ENCODE measurements at regions not wholly inside any gene's neighbourhood (a gene's known extent, or its start where the extent isn't known, plus 50 kb on each side); places are given as distances from the start of the nearest gene placed in this dataset.

DNA sequence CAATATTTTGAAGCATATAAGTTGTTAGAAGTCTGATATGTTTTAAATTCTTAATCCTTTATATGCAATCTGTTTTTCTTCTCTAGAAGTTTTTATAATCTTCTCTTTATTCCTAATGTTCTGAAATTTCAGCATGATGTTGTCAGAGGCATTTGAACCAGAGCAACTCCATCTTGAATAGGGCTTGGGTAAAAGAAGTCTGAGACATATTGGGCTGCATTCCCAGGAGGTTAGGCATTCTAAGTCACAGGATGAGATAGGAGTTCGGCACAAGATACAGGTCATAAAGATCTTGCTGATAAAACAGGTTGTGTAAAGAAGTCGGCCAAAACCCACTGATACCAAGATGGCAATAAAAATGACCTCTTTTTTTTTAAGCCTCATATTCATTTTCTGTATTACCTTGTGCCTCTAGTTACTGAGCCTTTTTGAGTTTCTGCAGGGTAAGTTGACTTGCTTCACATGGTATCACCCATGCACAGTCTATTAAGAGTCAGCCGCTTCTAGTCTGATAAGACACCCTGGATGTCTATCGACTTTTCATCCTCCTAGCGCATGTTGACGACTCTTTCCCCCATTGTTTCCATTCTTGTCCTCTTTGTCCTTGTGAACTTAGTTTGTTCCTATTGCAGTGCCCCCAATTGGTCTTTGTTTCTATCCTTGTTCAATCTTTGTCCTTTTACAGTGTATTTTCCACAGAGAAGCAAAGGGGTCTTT lies 80.8 kb upstream of the RNU6-1 start:
- TF ChIP-seq, protein P1, sequence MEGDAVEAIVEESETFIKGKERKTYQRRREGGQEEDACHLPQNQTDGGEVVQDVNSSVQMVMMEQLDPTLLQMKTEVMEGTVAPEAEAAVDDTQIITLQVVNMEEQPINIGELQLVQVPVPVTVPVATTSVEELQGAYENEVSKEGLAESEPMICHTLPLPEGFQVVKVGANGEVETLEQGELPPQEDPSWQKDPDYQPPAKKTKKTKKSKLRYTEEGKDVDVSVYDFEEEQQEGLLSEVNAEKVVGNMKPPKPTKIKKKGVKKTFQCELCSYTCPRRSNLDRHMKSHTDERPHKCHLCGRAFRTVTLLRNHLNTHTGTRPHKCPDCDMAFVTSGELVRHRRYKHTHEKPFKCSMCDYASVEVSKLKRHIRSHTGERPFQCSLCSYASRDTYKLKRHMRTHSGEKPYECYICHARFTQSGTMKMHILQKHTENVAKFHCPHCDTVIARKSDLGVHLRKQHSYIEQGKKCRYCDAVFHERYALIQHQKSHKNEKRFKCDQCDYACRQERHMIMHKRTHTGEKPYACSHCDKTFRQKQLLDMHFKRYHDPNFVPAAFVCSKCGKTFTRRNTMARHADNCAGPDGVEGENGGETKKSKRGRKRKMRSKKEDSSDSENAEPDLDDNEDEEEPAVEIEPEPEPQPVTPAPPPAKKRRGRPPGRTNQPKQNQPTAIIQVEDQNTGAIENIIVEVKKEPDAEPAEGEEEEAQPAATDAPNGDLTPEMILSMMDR (conservative IDR thresholded peaks at IDR 0.05) = no peak
- TF ChIP-seq EZH2 (IDR thresholded peaks at IDR 0.05; ENCODE audit: low read depth) = no peak
